Chondrocyte (in vitro differentiated cells): ENCODE measurements at regions not wholly inside any gene's neighbourhood (a gene's known extent, or its start where the extent isn't known, plus 50 kb on each side); places are given as distances from the start of the nearest gene placed in this dataset.

Experiments used
- DNase-seq: peaks from one replicate; pipeline ENCODE4 v3.0.0; 2021; ENCODE audit warnings: mixed read lengths, low spot score
- H3K27ac Mint-ChIP-seq: one replicate; pipeline ENCODE4 v1.8.0; 2021; ENCODE audit warnings: mild to moderate bottlenecking, moderate library complexity, mixed read lengths; ENCODE audit not compliant: unreplicated experiment
- H3K27me3 Mint-ChIP-seq: 2 replicates; pipeline ENCODE4 v1.8.0; 2021; ENCODE audit warnings: low read depth, mixed read lengths
- H3K36me3 Mint-ChIP-seq: 2 replicates; pipeline ENCODE4 v1.8.0; 2021; ENCODE audit warnings: low read depth, mixed read lengths
- H3K4me1 Mint-ChIP-seq: 2 replicates; pipeline ENCODE4 v1.8.0; 2021; ENCODE audit warnings: low read depth, mild to moderate bottlenecking, mixed read lengths
- H3K4me3 Mint-ChIP-seq: one replicate; pipeline ENCODE4 v1.8.0; 2021; ENCODE audit warnings: mild to moderate bottlenecking, moderate library complexity, mixed read lengths; ENCODE audit not compliant: unreplicated experiment
- H3K9me3 Mint-ChIP-seq: 2 replicates; pipeline ENCODE4 v1.8.0; 2021; ENCODE audit warnings: low read depth, mixed read lengths
- CTCF ChIP-seq: fragments of 200-600 bp; sonication (generic); IDR thresholded peaks from 2 replicates; pipeline ENCODE4 v1.5.0; 2021; ENCODE audit warnings: antibody characterized with exemption, mild to moderate bottlenecking, moderate library complexity

DNA sequence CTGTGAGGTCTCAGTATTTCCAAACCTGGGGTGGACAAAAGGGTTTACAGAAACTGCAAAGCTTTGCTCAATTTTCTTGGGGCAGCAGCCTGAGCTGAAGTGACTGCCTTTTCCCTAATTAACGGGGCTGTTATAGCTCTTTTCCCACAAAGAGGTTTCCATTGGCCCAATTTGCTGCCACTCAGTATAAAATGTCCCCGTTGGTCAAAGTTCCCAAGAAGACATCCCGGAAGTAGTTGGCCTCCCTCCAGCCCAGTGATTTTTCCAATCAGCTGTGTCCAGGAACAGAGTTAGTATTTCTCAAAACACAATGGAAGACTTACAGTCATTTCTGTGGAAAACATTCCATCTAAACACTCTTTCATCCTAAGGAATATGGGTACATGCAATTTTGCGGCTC is 643.6 kb downstream of the ACTL7B start:
- Mint-ChIP-seq H3K4me3 (no peak overlapping the region), H3K27ac (no peak overlapping the region), H3K27me3 (peaks cover 10% of the 10 kb centered on the region), H3K36me3 (no peaks in the 10 kb centered on the region), H3K4me1 (peaks cover 11% of the 10 kb centered on the region), H3K9me3 (no peaks in the 10 kb centered on the region)
- no peak for DNase-seq
- TF ChIP-seq CTCF = no peak

GRCh38 chr9:108211411-108211955 is 644.3 kb downstream of the ACTL7B start:
- Mint-ChIP-seq H3K4me3 (no peak overlapping the region), H3K36me3 (no peaks in the 10 kb centered on the region), H3K27me3 (peaks cover 10% of the 10 kb centered on the region), H3K4me1 (peaks cover 11% of the 10 kb centered on the region), H3K9me3 (no peaks in the 10 kb centered on the region), H3K27ac (no peak overlapping the region)
- TF ChIP-seq CTCF = no peak
- DNase-seq = no peak

- peaks cover 7% of the 10 kb centered on the region for H3K9me3 Mint-ChIP-seq
- TF ChIP-seq CTCF = no peak
- H3K4me3 Mint-ChIP-seq = no peak overlapping the region
- peaks cover 11% of the 10 kb centered on the region for H3K4me1 Mint-ChIP-seq
- DNase-seq = no peak
- no peaks in the 10 kb centered on the region for H3K36me3 Mint-ChIP-seq
- no peak overlapping the region for H3K27ac Mint-ChIP-seq
- H3K27me3 Mint-ChIP-seq = peaks cover 8% of the 10 kb centered on the region
Measured at GRCh38 chr9:108209132-108209685, 646.6 kb downstream of the ACTL7B start.

DNA sequence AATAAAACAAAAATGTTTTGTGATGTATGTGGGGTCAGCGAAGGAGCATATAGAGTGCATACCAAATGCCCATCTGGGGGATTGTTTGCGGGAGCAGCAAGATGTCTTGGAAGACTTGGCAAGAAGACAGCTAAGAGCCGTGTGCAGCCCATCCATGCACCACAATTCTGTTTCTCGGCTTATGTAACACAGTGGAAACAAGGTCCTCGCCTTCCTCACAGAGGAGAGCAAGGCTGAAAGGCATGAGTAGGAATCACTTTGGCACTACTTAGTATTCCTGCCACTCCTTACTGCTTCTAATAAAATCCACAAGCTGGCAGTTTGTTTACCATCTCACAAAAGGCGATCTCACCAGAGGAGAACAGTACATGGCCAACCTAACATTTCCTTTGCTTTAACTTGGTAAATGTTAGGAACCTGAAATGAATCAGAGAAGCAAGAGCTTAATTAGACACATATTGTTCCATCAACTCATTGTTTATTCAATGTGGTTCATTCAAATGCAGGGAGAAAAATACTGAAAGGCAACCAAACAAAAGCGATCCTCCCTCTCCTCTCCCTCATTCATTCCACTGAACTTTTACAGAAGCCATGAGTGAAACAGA is 648.1 kb downstream of the ACTL7B start:
- TF ChIP-seq CTCF = no peak
- peaks cover 3% of the 10 kb centered on the region for H3K27me3 Mint-ChIP-seq
- H3K27ac Mint-ChIP-seq = no peak overlapping the region
- no peak overlapping the region for H3K4me3 Mint-ChIP-seq
- DNase-seq = no peak
- H3K36me3 Mint-ChIP-seq = peaks cover 2% of the 10 kb centered on the region
- H3K4me1 Mint-ChIP-seq = peaks cover 11% of the 10 kb centered on the region
- H3K9me3 Mint-ChIP-seq = peaks cover 17% of the 10 kb centered on the region

- Mint-ChIP-seq H3K4me3 (no peak overlapping the region), H3K27me3 (peaks cover 3% of the 10 kb centered on the region), H3K36me3 (peaks cover 5% of the 10 kb centered on the region), H3K4me1 (peaks cover 8% of the 10 kb centered on the region), H3K9me3 (peaks cover 34% of the 10 kb centered on the region), H3K27ac (no peak overlapping the region)
- TF ChIP-seq CTCF = no peak
- no peak for DNase-seq
Measured at GRCh38 chr9:108205276-108205675, 650.5 kb downstream of the ACTL7B start.
